Adrenal gland (tissue), 9 donors: ENCODE measurements at regions not wholly inside any gene's neighbourhood (a gene's known extent, or its start where the extent isn't known, plus 50 kb on each side); places are given as distances from the start of the nearest gene placed in this dataset.

Source experiments
- DNase-seq, 7 donors: peaks; one replicate each; pipeline ENCODE4 v3.0.0-alpha.2; 2019 to 2020
- H3K27ac ChIP-seq, 5 donors: fragments of 200-600 bp; sonication (generic) in 4 of 5; 1 replicate in 3 of 5; 2 replicates in 2 of 5; pipeline versions ENCODE4 v1.5.1 to v1.8.0; 2016 to 2020; ENCODE audit warnings: mild to moderate bottlenecking in 1 of 5
- H3K27me3 ChIP-seq: fragments of 200-600 bp; 2 replicates; pipeline ENCODE4 v1.8.0; 2021
- H3K36me3 ChIP-seq, 2 donors: fragments of 200-600 bp; replicated peaks in 1 of 2; 1 replicate in 1 of 2; 2 replicates in 1 of 2; pipeline versions ENCODE4 v1.5.1 to v1.8.0; 2018 to 2022
- H3K4me1 ChIP-seq, 2 donors: fragments of 200-600 bp; replicated peaks in 1 of 2; 1 replicate in 1 of 2; 2 replicates in 1 of 2; pipeline versions ENCODE4 v1.5.1 to v1.8.0; 2018 to 2021
- H3K4me3 ChIP-seq, 4 donors: fragments of 200-600 bp; sonication (generic) in 3 of 4; one replicate each; pipeline ENCODE4 v1.5.1; 2016 to 2018
- H3K9me3 ChIP-seq, 3 donors: fragments of 200-600 bp; sonication (generic) in 1 of 3; replicated peaks in 1 of 3; 1 replicate in 2 of 3; 2 replicates in 1 of 3; pipeline versions ENCODE4 v1.5.1 to v1.8.0; 2016 to 2021
- CTCF ChIP-seq, 6 experiments: fragments of 450-650 bp in 4 of 6; fragments of 200-600 bp in 2 of 6; sonication (generic) in 1 of 6; IDR thresholded peaks; 1 replicate in 5 of 6; 2 replicates in 1 of 6; pipeline versions ENCODE4 v1.5.1 to v1.8.0; 2016 to 2021; ENCODE audit warnings: antibody characterized with exemption in 6 of 6, mild to moderate bottlenecking in 2 of 6, moderate library complexity in 1 of 6
- POLR2A ChIP-seq, 2 donors: fragments of 450-650 bp; IDR thresholded peaks; one replicate each; pipeline ENCODE4 v1.6.1; 2017; ENCODE audit warnings: antibody characterized with exemption in 2 of 2, mild to moderate bottlenecking in 2 of 2, moderate library complexity in 1 of 2
- WGBS, 4 donors: extraction: QIAGEN DNeasy Blood & Tissue Kit in 2 of 4; methylation state at CpG; one replicate each; pipeline versions ENCODE4 v1.1.5 to v1.1.7; 2013 to 2017; 5-methylcytosine and 5-hydroxymethylcytosine counted together
- intact Hi-C, 2 donors: fragments of 100-400 bp; cut with DNase I; formaldehyde crosslinking; loops; one replicate each; pipeline versions ENCODE4 v1.14.1 to v1.15.0; 2022 to 2023
- donor health status: healthy with polysubstance abuse.
- donor health status: Bipolar disorder and iron deficiency.
- donor health status: DM: yes; HTN: yes; CAD: no.
- donor health status: DM: no; HTN: no; CAD: no.
- donor health status: DM: no; HTN: no; CAD: no.

DNA sequence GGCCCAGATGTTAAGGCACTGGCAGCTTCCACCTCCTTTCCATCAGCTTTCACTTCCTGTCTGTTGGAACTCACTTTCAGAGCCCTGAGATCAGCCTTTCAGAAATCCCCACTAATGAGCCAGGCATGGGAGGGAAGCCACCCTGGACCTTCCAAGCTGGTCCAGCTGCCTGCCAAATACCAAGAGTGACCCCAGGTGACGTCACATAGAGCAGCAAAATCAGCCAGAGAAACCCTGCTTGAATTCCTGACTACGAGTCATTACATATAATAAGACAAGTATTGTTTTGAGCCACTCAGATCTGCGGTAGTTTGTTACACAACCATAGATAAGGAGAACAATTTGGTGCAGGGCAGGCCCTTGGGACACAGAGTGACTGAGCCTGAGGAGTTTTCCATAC, 556.0 kb upstream of the JAG1 start:
- Histone ChIP-seq H3K4me1 (no peaks in the 10 kb centered on the region), H3K27ac (peak overlapping the region in 1 of 5 donors; percentile 60), H3K4me3 (no peak overlapping the region), H3K36me3 (no peaks in the 10 kb centered on the region), H3K9me3 (no peaks in the 10 kb centered on the region), H3K27me3 (no peaks in the 10 kb centered on the region)
- peak in 6 of 7 donors; percentile 18 to 67 (median 51) for DNase-seq
- 24 to 37% (median 28%) methylated on average over 2 to 3 of the region's 3 CpGs for WGBS, 4 donors
- TF ChIP-seq POLR2A (IDR thresholded peaks at IDR 0.05), result no peak
- intact Hi-C loops, result no loop called here

- no peaks in the 10 kb centered on the region for H3K36me3 ChIP-seq
- H3K27me3 ChIP-seq, result no peaks in the 10 kb centered on the region
- no peaks in the 10 kb centered on the region for H3K9me3 ChIP-seq
- no peaks in the 10 kb centered on the region for H3K4me1 ChIP-seq
- 79 to 94% (median 89%) methylated on average over 1 of the region's 1 CpG for WGBS, 4 donors
- DNase-seq, result no peak
- TF ChIP-seq CTCF (IDR thresholded peaks at IDR 0.05) (no peak), POLR2A (IDR thresholded peaks at IDR 0.05) (no peak)
- no peak overlapping the region for H3K4me3 ChIP-seq
- intact Hi-C loops, result no loop called here
- no peak overlapping the region for H3K27ac ChIP-seq
Measured at GRCh38 chr20:11230999-11231398, 557.2 kb upstream of the JAG1 start.

- H3K4me1 ChIP-seq, result no peaks in the 10 kb centered on the region
- no peaks in the 10 kb centered on the region for H3K9me3 ChIP-seq
- DNase-seq, result no peak
- H3K4me3 ChIP-seq, result no peak overlapping the region
- intact Hi-C loops, result no loop called here
- H3K36me3 ChIP-seq, result no peaks in the 10 kb centered on the region
- H3K27ac ChIP-seq, result no peak overlapping the region
- no peak for TF ChIP-seq POLR2A (IDR thresholded peaks at IDR 0.05)
- no peak for TF ChIP-seq CTCF (IDR thresholded peaks at IDR 0.05)
- WGBS, 4 donors, result 92 to 94% (median 92%) methylated on average over 11 of the region's 11 CpGs
- no peaks in the 10 kb centered on the region for H3K27me3 ChIP-seq
Measured at GRCh38 chr20:11231742-11232648, 558.2 kb upstream of the JAG1 start.

GRCh38 chr20:11232896-11233295, 559.1 kb upstream of the JAG1 start:
- 78 to 86% (median 84%) methylated on average over 8 of the region's 8 CpGs for WGBS, 4 donors

More at GRCh38 chr20:11232896-11233295, 559.1 kb upstream of the JAG1 start:
- Histone ChIP-seq H3K4me1 (no peaks in the 10 kb centered on the region), H3K27me3 (no peaks in the 10 kb centered on the region), H3K27ac (no peak overlapping the region), H3K36me3 (no peaks in the 10 kb centered on the region), H3K4me3 (no peak overlapping the region), H3K9me3 (no peaks in the 10 kb centered on the region)
- no peak for DNase-seq
- intact Hi-C loops, result no loop called here
- TF ChIP-seq POLR2A (IDR thresholded peaks at IDR 0.05) (no peak), CTCF (IDR thresholded peaks at IDR 0.05) (no peak)
